T1000 (cell line): ENCODE measurements at regions not wholly inside any gene's neighbourhood (a gene's known extent, or its start where the extent isn't known, plus 50 kb on each side); places are given as distances from the start of the nearest gene placed in this dataset.
"Not testable (repeated sequence)": the region's sequence is repeated elsewhere in the genome, so short reads cannot be mapped to it uniquely, and the experiment has no call there.

ENCODE experiments used
- DNase-seq: peaks from one replicate; lab custom pipeline; 2025; ENCODE audit warnings: mixed read lengths; lab: John Stamatoyannopoulos, UW

DNA sequence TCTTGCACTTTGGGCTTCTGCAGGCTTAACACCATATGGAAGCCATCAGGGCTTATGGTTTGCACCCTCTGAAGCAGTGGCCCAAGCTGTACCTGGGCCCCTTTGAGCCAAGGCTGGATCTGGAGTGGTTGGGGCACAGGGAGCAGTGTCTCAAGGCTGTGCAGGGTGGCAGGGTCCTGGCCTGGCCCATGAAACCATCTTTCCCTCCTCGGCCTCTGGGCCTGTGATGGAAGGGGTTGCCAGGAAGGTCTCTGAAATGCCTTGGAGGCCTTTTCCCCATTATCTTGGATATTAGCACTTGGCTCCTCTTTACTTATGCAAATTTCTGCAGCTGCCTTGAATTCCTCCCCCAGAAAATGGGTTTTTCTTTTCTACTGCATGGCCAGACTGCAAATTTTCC, 134.7 kb upstream of the USP9X start:
- no peak for DNase-seq

DNA sequence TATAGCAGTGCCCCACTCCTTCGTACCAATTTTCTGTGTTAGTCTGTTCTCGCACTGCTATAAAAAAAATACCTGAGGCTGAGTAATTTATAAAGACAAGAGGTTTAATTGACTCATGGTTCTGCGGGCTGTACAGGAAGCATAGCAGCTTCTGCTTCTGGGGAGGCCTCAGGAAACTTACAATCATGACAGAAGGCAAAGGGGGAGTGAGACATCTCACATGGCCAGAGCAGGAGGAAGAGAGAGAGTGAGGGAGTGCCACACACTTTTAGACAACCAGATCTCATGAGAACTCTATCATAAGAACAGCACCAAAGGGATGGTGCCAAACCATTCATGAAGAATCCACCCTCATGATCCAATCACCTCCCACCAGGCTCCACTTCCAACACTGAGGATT, 133.8 kb upstream of the USP9X start:
- DNase-seq = not testable (repeated sequence)

DNA sequence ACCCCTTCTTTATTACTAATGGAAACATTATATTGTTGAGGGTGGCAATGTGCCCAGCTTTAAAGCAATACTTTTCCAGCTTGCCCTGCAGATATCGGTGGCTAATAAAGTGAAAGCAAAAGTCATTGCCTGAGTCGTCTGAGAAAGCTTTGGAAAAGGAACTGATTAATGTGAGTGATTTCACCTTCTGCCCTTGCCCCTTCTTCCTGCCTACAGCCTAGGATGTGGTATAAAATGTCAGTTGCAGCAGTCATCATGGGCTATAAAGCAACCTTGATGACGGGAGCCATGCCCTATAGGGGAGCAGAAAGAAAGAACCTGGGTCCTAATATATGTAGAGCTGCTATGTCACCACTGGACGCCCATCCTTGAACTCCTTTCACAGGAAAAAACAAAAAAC, 132.4 kb upstream of the USP9X start:
- no peak for DNase-seq

DNA sequence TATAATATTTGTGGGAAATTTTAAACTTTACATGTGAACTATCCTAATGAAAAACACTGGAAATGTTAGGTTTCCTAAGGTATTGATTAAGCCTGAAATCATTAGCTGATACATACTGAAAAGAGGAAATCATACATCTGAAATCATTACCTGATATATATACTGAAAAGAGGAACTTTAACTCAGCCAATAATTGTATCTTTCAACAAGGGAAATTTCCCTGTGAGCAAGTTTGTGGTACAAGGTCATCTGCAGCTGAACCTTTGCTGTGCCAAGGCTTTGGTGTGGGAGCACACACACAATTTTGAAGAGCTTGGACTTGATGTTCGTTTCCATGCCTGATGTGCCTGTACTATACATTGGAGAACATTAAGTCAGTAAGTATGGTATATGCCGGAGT, 131.9 kb upstream of the USP9X start:
- no peak for DNase-seq

DNA sequence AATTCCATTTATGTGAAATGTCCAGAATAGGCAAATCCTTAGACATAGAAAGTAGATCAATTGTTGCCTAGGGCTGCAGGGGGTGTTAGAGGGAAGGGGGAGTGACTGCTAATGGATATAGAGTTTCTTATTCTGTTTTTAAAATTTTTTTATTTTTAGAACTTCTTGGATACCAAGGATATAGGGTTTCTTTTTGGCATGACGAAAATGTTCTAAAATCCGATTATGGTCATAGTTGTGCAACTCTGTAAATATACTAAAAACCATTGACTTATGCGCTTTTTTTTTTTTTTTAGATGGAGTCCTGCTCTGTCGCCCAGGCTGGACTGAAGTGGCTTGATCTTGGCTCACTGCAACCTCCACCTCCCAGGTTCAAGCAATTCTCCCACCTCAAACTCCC, 125.2 kb upstream of the USP9X start:
- no peak for DNase-seq

DNA sequence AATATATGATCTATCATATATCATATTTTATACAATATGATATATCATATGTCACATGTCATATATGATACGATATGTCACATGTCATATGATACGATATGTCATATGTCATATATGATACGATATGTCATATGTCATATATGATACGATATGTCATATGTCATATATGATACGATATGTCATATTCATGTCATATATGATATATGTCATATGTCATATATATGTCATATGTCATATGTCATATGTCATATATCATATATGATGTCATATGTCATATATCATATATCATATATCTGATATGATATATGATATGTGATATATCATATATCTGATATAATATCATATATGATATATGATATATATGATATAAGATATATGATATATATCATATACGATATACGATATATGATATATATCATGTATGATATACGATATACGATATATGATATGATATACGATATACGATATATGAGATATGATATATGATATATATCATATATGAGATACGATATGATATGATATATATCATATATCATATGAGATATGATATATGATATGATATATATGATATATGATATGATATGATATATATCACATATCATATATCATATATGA, 122.3 kb upstream of the USP9X start:
- DNase-seq = no peak

DNA sequence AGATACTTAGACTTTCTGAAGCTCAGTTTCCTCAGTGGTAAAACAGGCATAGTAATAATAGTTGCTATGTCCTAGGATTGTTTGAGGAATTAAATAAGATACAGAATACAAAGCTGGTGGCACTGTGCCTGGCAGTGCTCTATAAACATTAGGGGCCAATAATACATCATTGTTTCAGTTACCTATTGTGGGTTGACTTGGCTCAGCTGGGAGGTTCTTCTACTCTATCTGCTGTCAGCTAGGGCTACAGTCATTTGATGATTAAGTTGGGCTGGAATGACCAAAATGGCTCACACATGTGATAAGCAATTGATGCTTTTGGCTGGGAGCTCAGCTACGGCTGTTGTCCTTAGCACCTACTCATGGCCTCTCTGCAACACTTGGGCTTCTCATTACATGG, 121.2 kb upstream of the USP9X start:
- DNase-seq = no peak

DNA sequence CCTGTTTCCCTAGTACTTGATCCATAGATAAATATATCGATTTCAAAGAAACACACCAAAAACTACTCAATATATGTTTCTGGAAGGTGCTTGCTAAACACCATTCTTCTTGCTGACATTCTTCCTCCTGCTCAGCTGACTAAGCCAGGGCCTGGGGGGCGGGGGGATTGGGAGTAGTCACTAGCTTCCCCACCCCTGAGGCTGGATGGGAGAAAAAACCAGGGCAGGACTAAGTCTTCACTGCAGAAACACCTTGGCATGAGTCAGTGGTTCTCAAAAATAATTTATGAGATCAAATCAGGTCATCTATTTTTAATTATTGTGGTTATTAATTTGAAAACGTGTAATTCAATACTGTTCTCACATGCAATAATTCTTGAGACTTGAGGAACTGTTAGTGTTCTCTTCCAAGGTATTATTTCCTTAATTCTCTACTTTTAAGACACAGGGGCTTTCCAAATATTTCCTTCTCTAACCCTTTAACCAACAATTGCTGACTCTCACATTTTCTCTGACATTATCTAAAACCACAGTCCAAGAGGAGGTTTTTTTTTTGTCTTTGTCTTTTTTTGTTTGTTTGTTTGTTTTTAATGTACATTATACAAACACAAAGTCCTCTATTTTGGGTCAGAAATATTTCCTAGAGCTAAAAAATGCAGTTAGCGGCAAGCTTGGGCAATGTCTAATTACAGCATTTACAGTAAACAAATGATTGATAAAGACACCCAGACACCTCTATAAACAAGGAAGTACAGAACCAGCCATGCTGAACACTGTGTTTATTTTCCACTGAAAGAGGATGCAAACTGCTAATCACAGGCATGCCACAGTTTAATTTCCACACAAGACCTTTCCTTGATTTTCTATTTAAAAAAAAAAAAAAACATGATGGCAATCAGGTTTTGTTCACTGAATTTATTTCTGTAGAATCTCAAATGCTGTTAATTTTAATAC, 120.3 kb upstream of the USP9X start:
- DNase-seq = no peak

DNA sequence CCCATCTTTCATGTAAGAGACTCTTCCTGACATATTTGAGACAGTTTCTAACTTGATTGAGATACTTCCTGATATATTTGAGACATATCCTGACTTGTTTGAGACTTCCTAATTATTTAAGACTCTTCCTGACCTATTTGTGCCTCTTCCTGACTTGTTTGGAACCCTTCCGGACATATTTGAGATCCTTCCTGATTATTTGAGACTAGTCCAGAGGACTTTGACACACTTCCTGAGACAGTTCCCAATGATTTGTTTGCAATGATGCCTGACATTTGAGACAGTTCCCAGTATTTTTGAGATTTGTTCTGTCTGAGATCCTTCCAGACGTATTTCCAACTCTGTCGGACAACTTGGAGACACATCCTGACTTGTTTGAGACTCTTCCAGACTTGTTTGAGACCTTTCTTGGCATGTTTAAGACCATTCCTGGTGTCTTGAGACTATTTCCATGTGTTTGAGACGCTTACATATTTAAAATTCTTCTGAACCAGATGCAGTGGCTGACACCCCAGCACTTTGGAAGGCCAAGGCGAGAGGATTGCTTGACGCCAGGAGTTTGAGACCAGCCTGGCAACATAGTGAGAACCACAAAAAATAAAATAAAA, 118.9 kb upstream of the USP9X start:
- DNase-seq = no peak

DNA sequence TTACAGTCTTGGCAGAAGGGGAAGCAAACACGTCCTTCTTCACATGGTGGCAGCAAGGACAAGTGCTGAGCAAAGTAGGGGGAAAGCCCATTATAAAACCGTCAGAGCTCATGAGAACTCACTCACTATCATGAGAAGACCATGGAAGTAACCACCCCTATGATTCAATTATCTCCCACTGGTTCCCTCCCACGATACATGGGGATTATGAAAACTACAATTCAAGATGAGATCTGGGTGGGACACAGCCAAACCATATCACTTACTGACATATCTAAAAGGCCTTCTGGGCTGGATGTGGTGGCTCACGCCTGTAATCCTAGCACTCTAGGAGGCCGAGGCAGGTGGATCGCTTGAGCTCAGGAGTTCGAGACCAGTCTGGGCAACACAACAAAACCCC, 117.1 kb upstream of the USP9X start:
- DNase-seq = no peak

DNA sequence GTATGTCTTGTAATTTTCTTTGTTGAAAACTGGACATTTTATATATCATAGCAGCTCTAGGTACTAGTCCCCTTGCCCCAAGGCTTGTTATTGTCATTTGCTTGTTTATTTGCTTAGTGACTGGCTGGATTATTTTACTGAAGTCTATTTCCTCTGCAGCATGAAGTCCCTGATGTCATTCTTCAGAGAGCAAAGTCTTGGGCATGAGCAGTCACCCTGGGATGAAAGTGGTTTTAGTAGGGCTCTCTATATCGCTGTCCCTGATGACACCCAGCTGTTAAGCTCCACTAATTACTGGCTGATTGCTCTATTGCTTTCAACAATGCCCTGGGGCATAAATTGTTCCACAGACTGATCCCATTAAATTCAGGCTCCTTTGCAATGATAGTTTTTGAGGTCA, 113.5 kb upstream of the USP9X start:
- DNase-seq = no peak

DNA sequence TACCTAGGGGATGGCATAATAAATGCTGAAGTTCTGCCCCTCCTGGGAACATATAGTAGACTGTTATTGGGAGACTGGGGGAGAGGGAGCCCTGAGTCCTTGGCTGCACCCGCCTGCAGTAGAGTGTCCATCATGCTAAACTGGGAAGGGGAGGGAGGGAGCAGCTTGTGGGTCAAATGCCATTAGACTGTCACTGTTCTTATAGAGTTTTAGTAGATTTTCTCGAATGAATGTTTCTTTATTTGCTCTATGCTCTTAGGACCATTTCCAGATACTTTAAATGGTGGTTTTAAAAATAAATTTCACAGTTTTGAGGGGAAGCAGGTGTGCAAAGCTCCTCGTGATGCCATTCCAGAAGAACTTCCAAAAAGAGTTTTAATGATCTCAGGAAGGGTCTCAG, 111.6 kb upstream of the USP9X start:
- no peak for DNase-seq

DNA sequence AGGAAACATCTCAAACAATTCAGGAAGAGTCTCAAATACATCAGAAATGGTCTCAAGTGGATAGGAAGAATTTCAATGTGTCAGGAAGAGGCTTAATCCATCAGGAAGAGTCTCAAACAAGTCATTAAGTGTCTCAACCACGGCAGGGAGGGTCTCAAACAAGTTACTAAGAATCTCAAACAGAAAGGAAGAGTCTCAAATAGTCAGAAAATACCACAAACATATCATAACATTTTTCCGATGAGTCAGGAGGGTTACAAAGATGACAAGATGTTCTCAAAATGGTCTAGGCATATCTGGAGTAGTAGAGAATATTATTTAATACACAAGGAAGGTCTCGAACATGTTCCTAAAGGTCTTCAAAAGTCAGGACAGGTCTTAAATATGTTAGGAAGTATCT, 109.3 kb upstream of the USP9X start:
- DNase-seq = no peak

DNA sequence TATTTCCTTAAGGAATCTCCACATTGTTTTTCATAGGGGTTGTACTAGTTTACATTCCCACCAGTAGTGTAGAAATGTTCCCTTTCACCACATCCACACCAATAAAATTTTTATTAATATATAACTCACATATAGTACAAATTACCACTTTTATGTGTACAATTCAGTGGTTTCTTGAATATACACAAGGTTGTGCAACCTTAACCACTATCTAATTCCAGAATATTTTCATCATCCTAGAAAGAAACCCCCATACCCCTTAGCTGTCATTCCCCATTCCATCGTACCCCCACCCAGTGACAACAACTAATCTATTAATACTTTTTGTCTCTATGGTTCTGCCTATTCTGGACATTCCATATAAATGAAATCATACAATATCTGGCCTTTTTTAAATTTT, 108.3 kb upstream of the USP9X start:
- no peak for DNase-seq

DNA sequence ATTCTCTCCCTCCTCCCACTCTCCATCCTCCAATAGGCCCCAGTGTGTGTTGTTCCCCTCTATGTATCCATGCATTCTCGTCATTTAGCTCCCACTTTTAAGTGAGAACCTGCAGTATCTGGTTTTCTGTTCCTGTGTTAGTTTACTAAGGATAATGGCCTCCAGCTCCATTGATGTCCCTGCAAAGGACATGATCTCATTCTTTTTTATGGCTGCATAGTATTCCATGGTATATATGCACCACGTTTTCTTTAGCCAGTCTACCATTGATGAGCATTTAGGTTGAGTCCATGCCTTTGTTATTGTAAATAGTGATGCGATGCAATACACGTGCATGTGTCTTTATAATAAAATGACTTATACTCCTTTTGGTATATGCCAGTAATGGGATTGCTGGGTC, 100.3 kb upstream of the USP9X start:
- DNase-seq = no peak

DNA sequence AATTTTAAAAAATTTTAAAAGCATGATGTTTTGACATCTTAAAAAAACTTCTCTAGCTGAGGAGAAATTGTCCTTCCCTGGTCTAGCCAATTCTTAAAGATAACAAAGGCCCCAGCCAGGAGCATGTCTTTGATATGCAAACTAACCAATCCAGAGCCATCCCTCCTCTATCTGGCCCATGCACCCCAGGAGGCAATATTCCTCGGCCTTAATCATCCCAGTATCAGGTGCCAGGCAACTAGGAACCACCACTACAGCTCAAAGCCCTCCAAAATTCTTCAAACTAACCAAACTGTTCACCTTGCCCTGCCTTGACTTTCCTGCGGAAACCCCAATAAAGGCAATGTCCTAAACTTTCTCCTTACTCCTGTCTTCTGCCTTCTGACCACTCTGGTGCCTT, 97.8 kb upstream of the USP9X start:
- DNase-seq = no peak

DNA sequence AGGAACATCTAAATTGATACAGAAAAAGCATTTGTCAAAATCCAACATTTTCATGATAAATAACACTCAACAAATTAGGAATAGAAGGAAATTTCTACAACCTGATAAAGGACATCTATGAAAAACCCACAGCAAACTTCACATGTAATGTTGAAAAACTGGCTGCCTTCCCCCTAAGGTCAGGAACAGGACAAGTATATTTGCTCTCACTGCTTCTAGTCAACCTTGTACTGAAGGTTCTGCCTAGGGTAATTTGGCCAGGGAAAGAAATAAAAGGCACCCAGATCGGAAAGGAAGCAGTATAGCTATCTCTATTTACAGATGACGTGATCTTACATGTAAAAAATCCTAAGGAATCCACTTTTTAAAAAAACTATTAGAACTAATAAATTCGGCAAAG, 97.1 kb upstream of the USP9X start:
- no peak for DNase-seq

DNA sequence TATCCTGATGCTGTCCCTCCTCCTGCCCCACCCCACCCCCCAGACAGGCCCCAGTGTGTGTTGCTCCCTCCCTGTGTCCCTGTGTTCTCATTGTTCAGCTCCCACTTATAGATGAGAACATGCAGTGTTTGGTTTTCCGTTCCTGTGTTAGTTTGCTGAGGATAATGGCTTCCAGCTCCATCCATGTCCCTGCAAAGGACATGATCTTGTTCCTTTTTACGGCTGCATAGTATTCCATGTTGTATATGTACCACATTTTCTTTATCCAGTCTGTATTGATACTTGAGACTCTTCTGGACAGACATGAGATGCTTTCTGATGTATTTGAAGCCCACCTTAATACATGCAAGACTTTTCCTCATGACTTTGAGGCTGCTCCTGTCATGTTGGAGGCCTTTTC, 91.8 kb upstream of the USP9X start:
- not testable (repeated sequence) for DNase-seq

DNA sequence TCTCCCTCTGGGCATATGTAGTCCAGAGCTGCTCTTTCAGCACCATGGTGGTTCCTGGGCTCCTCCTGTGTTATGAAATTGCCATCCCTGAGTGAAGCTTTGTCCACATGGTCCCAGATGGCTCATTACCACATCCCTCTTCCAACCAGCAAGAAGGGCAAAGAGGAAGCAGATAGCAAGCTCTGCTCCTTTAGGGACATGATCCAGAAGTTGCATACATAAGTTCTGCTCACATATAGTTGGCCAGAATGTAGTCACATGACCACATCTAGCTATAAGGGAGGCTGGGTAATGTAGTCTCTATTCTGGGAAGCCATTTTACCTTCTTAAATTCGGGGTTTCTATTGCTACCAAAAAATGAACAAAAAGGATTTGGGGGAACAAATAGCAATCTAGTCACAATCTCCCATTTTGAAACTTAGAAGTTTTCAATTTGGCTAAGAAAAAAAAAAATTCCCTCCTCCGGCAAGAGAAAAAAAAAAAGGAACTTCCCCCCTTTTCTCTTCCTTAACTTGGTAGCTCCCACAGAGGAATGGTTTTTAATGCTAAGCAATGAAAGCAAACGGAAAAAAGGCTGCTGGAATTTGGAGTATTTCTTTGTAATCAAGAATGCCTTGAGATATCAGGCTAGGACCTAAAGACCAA, 88.2 kb upstream of the USP9X start:
- no peak for DNase-seq

DNA sequence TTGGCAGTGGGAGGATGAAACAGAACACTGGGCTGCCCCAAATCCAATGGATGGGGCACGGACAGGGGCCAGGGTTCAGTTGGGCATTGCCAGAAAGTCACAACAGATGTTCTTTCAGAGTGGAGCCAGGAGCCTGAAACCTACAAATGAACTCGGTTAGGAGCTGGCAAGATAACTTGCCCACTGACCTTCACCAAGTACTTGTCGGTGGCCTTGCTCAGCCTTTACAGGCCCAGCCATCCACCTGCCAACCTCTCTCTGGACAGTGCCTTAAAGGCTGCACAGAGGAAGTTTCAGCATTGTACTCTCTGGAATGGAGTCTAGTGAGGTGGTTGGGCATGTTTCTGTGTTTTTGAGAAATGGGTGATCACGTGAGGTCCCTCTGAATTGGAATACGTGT, 87.1 kb upstream of the USP9X start:
- DNase-seq = no peak

DNA sequence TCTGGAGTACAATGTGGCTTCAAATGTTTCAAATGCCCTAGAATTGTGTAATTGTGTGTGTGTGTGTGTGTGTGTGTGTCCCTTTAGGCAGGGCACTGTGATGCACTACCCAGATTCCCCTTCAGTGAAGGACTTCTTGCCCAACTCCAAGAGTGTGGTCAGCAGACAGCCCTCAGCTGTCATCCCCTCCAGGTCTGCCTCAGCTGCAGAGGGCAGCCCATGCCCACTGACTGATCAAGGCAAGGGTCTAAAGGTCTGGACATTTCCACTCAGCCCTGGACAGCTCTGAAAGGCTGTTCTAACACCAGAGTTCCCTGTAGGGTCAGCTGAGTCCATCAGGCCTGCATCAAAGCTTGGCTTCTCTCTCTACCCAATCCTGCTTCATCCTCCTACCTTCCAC, 83.9 kb upstream of the USP9X start:
- no peak for DNase-seq

DNA sequence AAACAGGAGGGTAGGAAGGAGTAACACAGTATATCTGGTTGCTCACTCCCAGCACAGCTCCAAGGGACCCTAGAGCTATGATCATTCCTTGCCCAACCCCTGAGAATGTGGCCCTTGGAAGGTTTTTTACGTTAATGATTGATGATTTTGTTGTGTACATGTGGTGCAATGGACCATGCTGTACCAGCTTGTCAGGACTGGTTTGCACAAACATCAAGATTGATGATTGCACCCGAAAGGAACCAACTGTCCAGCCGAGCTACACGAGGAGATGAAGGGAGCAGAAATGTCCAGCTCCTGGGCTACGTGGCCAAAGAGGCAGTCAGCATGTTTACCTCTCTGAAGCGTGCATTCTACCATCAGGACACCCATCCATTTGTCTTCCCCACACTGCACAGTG, 83.2 kb upstream of the USP9X start:
- DNase-seq = no peak
